ENCODE measurements at regions not wholly inside any gene's neighbourhood (a gene's known extent, or its start where the extent isn't known, plus 50 kb on each side); places are given as distances from the start of the nearest gene placed in this dataset.
"Not testable (repeated sequence)": the region's sequence is repeated elsewhere in the genome, so short reads cannot be mapped to it uniquely, and the experiment has no call there.

DNA sequence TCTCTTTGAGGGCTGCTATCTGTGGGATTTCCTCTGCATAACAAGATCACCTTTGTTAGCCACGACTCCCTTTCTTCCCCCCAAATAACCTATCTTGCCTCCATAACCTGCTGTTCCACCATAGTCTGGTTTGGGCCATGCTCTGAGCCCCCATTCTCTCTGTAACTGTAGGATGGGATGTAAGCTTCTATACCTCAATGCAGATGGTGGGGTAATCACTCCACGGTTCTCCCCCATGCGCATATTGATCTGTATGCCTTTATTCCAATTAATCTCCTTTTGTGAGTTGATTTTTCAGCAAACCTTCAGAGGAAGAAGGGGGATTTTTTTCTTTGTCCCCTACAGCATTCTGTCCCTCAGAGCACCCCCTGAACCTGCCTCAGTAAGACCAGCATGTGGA lies 170.1 kb upstream of the IRF2BP2 start:
- intact Hi-C loops (cut with micrococcal nuclease), result no loop called here
- Mint-ChIP-seq H3K27ac (no peak overlapping the region), H3K36me3 (no peaks in the 10 kb centered on the region), H3K4me3 (no peak overlapping the region), H3K9me3 (no peaks in the 10 kb centered on the region), H3K4me1 (no peaks in the 10 kb centered on the region), H3K27me3 (ENCODE audit: low read depth in 2 of 2) (no peaks in the 10 kb centered on the region)
- Histone ChIP-seq H3K4me1 (ENCODE audit: control insufficient read depth, insufficient read depth, low read length) (peaks cover 34% of the 10 kb centered on the region), H3K4me3 (ENCODE audit: low read length) (no peak overlapping the region), H3K27me3 (ENCODE audit: control insufficient read depth, insufficient read depth, low read length) (peaks cover 33% of the 10 kb centered on the region), H3K27ac (ENCODE audit: low read length) (no peak overlapping the region), H3K9me3 (ENCODE audit: control insufficient read depth, insufficient read depth, low read length) (no peaks in the 10 kb centered on the region), H3K36me3 (ENCODE audit: control insufficient read depth, insufficient read depth, low read length) (no peaks in the 10 kb centered on the region)
- 93% methylated on average over 3 of the region's 3 CpGs for WGBS (ENCODE audit: insufficient coverage)
- ATAC-seq (no peak), DNase-seq (peak in 1 of 2 donors; percentile 20)
- TF ChIP-seq, protein P1, sequence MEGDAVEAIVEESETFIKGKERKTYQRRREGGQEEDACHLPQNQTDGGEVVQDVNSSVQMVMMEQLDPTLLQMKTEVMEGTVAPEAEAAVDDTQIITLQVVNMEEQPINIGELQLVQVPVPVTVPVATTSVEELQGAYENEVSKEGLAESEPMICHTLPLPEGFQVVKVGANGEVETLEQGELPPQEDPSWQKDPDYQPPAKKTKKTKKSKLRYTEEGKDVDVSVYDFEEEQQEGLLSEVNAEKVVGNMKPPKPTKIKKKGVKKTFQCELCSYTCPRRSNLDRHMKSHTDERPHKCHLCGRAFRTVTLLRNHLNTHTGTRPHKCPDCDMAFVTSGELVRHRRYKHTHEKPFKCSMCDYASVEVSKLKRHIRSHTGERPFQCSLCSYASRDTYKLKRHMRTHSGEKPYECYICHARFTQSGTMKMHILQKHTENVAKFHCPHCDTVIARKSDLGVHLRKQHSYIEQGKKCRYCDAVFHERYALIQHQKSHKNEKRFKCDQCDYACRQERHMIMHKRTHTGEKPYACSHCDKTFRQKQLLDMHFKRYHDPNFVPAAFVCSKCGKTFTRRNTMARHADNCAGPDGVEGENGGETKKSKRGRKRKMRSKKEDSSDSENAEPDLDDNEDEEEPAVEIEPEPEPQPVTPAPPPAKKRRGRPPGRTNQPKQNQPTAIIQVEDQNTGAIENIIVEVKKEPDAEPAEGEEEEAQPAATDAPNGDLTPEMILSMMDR (IDR thresholded peaks at IDR 0.05), result no peak

DNA sequence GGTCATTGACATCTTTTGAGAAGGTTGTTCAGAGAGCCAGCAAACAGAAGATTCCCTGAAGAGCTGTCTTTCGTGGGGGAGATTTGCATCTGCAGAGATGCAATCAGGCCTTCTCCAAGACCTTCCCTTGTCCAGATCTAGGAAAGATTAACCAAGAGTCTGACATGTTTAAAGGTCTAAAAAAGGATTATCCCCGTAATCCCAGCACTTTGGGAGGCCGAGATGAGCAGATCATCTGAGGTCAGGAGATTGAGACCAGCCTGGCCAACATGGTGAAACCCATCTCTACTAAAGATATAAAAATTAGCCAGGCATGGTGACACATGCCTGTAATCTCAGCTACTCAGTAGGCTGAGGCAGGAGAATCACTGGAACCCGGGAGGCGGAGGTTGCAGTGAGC lies 169.6 kb upstream of the IRF2BP2 start:
- H3K27me3 Mint-ChIP-seq (ENCODE audit: low read depth in 2 of 2); H3K4me1 Mint-ChIP-seq; DNase-seq; H3K27ac Mint-ChIP-seq; H3K36me3 ChIP-seq (ENCODE audit: control insufficient read depth, insufficient read depth, low read length); H3K27ac ChIP-seq (ENCODE audit: low read length); H3K36me3 Mint-ChIP-seq; H3K9me3 Mint-ChIP-seq; H3K4me3 ChIP-seq (ENCODE audit: low read length); H3K4me3 Mint-ChIP-seq; ATAC-seq; H3K9me3 ChIP-seq (ENCODE audit: control insufficient read depth, insufficient read depth, low read length): not testable (repeated sequence)
- Histone ChIP-seq H3K4me1 (ENCODE audit: control insufficient read depth, insufficient read depth, low read length) (peaks cover 38% of the 10 kb centered on the region), H3K27me3 (ENCODE audit: control insufficient read depth, insufficient read depth, low read length) (peaks cover 33% of the 10 kb centered on the region)
- intact Hi-C loops (cut with micrococcal nuclease), result loop anchor here (10.0 kb wide), 1 partner anchor 85 kb away; no protein-coding TSS in a partner anchor
- WGBS (ENCODE audit: insufficient coverage), result 89% methylated on average over 5 of the region's 5 CpGs

DNA sequence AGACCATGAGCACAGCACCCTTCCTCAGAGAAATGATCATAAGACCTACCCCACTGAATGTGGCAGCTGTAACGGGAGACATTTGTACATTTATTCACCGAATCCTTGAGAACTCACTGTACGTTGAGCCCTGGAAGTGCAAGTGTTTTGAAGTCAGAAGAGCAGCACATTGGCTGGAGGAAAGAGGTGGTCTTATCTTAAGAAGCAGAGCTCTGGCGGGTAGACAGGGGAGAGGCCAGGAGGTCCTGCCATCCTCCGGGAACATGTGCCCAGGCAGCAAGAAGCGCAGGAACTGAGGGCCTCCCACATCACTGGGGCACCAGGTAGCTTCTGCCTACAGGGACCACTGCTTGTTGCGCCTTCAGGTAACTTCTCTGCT lies 169.2 kb upstream of the IRF2BP2 start:
- no peak overlapping the region for H3K4me3 ChIP-seq (ENCODE audit: low read length)
- intact Hi-C loops (cut with micrococcal nuclease), result loop anchor here (10.0 kb wide), 1 partner anchor 86 kb away; no protein-coding TSS in a partner anchor
- no peak overlapping the region for H3K27ac ChIP-seq (ENCODE audit: low read length)
- Mint-ChIP-seq H3K27ac (no peak overlapping the region), H3K36me3 (no peaks in the 10 kb centered on the region), H3K9me3 (no peaks in the 10 kb centered on the region), H3K27me3 (ENCODE audit: low read depth in 2 of 2) (no peaks in the 10 kb centered on the region), H3K4me1 (no peaks in the 10 kb centered on the region), H3K4me3 (no peak overlapping the region)
- WGBS (ENCODE audit: insufficient coverage), result 80% methylated on average over 7 of the region's 7 CpGs
- ATAC-seq (no peak), DNase-seq (peak in 1 of 2 donors; percentile 26)
- peaks cover 38% of the 10 kb centered on the region for H3K4me1 ChIP-seq (ENCODE audit: control insufficient read depth, insufficient read depth, low read length)
- no peaks in the 10 kb centered on the region for H3K36me3 ChIP-seq (ENCODE audit: control insufficient read depth, insufficient read depth, low read length)
- no peaks in the 10 kb centered on the region for H3K9me3 ChIP-seq (ENCODE audit: control insufficient read depth, insufficient read depth, low read length)
- TF ChIP-seq, protein P1 (IDR thresholded peaks at IDR 0.05), result no peak
- H3K27me3 ChIP-seq (ENCODE audit: control insufficient read depth, insufficient read depth, low read length), result peaks cover 33% of the 10 kb centered on the region

DNA sequence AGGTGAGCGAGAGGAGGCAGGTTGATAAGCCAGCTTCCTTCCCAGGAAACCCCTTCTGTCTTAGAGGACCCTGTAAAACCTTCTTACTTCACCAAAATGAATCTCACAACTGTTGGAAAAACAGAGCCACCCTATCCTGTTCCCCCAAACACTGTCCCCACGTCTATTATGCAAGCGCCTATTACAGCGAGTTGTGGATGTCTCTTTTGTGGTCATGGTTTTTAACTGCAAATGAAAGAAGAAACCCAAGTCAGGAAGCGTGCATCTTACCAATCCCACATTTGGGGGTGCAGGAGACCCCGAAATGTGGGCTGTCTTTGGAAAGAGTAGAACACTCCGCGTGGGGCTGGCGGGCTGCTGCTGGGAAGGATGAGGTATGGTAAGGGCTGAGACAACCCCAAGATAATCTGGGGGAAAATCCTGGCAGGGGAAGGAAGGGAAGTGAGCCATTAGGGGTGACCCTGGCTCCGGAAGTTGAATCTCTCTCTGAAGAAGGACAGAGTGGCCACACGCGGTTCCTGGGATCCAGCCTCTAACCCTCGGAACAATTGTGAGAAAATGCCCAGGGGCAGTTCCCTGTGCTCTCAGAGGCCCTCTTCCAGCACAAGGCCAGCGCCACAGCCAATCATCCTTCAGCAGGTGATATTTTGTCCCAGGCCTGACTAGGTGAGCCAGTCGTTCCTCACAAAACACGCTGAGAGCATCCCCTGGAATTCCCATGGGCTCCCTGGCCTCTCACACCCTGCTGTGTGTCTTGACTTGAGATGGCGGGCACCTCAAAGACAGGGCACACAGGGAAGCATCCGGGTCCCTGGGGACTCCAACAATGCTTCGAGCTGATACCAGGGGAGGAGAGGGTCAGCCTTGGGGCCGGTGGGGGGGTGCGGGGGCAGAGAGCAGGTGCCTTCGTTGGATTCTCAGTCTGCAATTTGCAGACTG lies 168.5 kb upstream of the IRF2BP2 start:
- no peaks in the 10 kb centered on the region for H3K27me3 Mint-ChIP-seq (ENCODE audit: low read depth in 2 of 2)
- DNase-seq, result peak in 1 of 2 donors; percentile 53
- peak; percentile 15 to 46 (median 37) for ATAC-seq

More for the DNA sequence above, 168.5 kb upstream of the IRF2BP2 start:
- Histone ChIP-seq H3K4me3 (ENCODE audit: low read length) (no peak overlapping the region), H3K27ac (ENCODE audit: low read length) (no peak overlapping the region), H3K9me3 (ENCODE audit: control insufficient read depth, insufficient read depth, low read length) (no peaks in the 10 kb centered on the region), H3K4me1 (ENCODE audit: control insufficient read depth, insufficient read depth, low read length) (peaks cover 40% of the 10 kb centered on the region), H3K27me3 (ENCODE audit: control insufficient read depth, insufficient read depth, low read length) (peaks cover 33% of the 10 kb centered on the region), H3K36me3 (ENCODE audit: control insufficient read depth, insufficient read depth, low read length) (no peaks in the 10 kb centered on the region)
- no peaks in the 10 kb centered on the region for H3K36me3 Mint-ChIP-seq
- no peaks in the 10 kb centered on the region for H3K9me3 Mint-ChIP-seq
- TF ChIP-seq, protein P1 (IDR thresholded peaks at IDR 0.05), result no peak
- no peaks in the 10 kb centered on the region for H3K4me1 Mint-ChIP-seq
- WGBS (ENCODE audit: insufficient coverage), result 50% methylated on average over 22 of the region's 22 CpGs
- no peak overlapping the region for H3K4me3 Mint-ChIP-seq
- no peak overlapping the region for H3K27ac Mint-ChIP-seq
- intact Hi-C loops (cut with micrococcal nuclease), result loop anchor here (10.0 kb wide), 1 partner anchor 86 kb away; no protein-coding TSS in a partner anchor
